ENCODE measurements at regions not wholly inside any gene's neighbourhood (a gene's known extent, or its start where the extent isn't known, plus 50 kb on each side); places are given as distances from the start of the nearest gene placed in this dataset.
A peak's percentile ranks its signal among the peaks of the same experiment; 100 is the strongest.

- Histone ChIP-seq H3K4me3 (no peak overlapping the region), H3K4me1 (peaks cover 4 to 15% of the 10 kb centered on the region in 2 donors), H3K36me3 (no peaks in the 10 kb centered on the region), H3K27ac (no peak overlapping the region), H3K9me3 (no peaks in the 10 kb centered on the region), H3K27me3 (no peaks in the 10 kb centered on the region)
- ATAC-seq = no peak
- intact Hi-C loops (cut with DNase I) = no loop called here
- TF ChIP-seq CTCF (IDR thresholded peaks at IDR 0.05) = no peak
- DNase-seq = no peak
Observed at GRCh38 chr3:177287231-177287630, 89.9 kb upstream of the TBL1XR1 start.

GRCh38 chr3:177290633-177291032 is 93.4 kb upstream of the TBL1XR1 start:
- intact Hi-C loops (cut with DNase I) = no loop called here
- H3K4me1 ChIP-seq = no peaks in the 10 kb centered on the region
- no peak overlapping the region for H3K4me3 ChIP-seq
- H3K27me3 ChIP-seq = no peaks in the 10 kb centered on the region
- ATAC-seq (no peak), DNase-seq (no peak)
- H3K27ac ChIP-seq = no peak overlapping the region
- no peaks in the 10 kb centered on the region for H3K9me3 ChIP-seq
- H3K36me3 ChIP-seq = no peaks in the 10 kb centered on the region
- TF ChIP-seq CTCF (IDR thresholded peaks at IDR 0.05) = no peak

GRCh38 chr3:177294221-177294620 is 96.9 kb upstream of the TBL1XR1 start:
- no peak overlapping the region for H3K4me3 ChIP-seq
- no peak for TF ChIP-seq CTCF (IDR thresholded peaks at IDR 0.05)
- H3K27ac ChIP-seq = peak overlapping the region in 1 of 2 donors; percentile 1
- H3K27me3 ChIP-seq = no peaks in the 10 kb centered on the region
- intact Hi-C loops (cut with DNase I) = no loop called here
- DNase-seq (no peak), ATAC-seq (peak; percentile 45)
- H3K9me3 ChIP-seq = no peaks in the 10 kb centered on the region
- H3K4me1 ChIP-seq = no peaks in the 10 kb centered on the region
- H3K36me3 ChIP-seq = no peaks in the 10 kb centered on the region

- DNase-seq (no peak), ATAC-seq (peak; percentile 26)
- H3K4me3 ChIP-seq = no peak overlapping the region
- H3K4me1 ChIP-seq = peaks cover 5 to 6% of the 10 kb centered on the region in 2 donors
- no peaks in the 10 kb centered on the region for H3K9me3 ChIP-seq
- no peak overlapping the region for H3K27ac ChIP-seq
- no peaks in the 10 kb centered on the region for H3K36me3 ChIP-seq
- no peaks in the 10 kb centered on the region for H3K27me3 ChIP-seq
- TF ChIP-seq CTCF (IDR thresholded peaks at IDR 0.05) = no peak
- intact Hi-C loops (cut with DNase I) = no loop called here
Observed at GRCh38 chr3:177295116-177295515, 97.8 kb upstream of the TBL1XR1 start.

- Histone ChIP-seq H3K27ac (no peak overlapping the region), H3K36me3 (no peaks in the 10 kb centered on the region), H3K4me1 (peaks cover 10% of the 10 kb centered on the region in 2 donors), H3K9me3 (no peaks in the 10 kb centered on the region), H3K27me3 (no peaks in the 10 kb centered on the region), H3K4me3 (no peak overlapping the region)
- intact Hi-C loops (cut with DNase I) = no loop called here
- no peak for ATAC-seq
- DNase-seq = no peak
- TF ChIP-seq CTCF (IDR thresholded peaks at IDR 0.05) = no peak
Observed at GRCh38 chr3:177299250-177299649, 102.0 kb upstream of the TBL1XR1 start.
